ENCODE measurements at regions not wholly inside any gene's neighbourhood (a gene's known extent, or its start where the extent isn't known, plus 50 kb on each side); places are given as distances from the start of the nearest gene placed in this dataset.

DNA sequence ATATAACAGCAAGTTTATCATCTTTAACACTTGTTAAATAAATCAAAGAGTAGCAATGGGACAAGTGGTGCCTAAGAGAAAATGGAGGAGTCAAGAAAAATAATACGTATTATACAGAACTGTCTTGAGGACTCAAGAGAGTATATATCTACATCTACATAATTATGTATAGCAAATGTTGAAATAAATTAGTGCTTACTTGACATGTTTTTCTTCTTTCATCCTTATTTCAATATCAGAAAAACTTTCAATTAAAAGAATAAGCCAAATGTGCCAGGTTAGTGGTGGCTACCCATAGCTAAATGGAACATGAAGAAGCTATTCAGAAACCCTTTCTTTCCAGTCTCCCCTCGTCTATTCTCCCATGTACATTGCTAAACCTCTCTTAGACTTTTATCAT, 267.3 kb upstream of the SPOPL start:
- no peaks in the 10 kb centered on the region for H4K20me1 ChIP-seq (ENCODE audit: insufficient read depth)
- no peaks in the 10 kb centered on the region for H3K4me1 ChIP-seq (ENCODE audit: insufficient read depth)
- no peak overlapping the region for H3K4me2 ChIP-seq (ENCODE audit: unreplicated experiment)
- H3K27ac ChIP-seq, result no peak overlapping the region
- H3K27me3 ChIP-seq (replicated peaks; ENCODE audit: insufficient read depth), result no peaks in the 10 kb centered on the region
- 73 to 76% methylated on average over 2 of the region's 2 CpGs for WGBS, 2 experiments (ENCODE audit: low coverage in 1 of 2, low lambda C conversion rate in 2 of 2, missing lambda C conversion rate in 2 of 2)
- H3K9me3 ChIP-seq (ENCODE audit: low read depth), result no peaks in the 10 kb centered on the region
- no peaks in the 10 kb centered on the region for H3F3A ChIP-seq (ENCODE audit: insufficient read depth)
- no peak overlapping the region for H3K9ac ChIP-seq
- DNase-seq, result no peak
- H3K79me2 ChIP-seq (ENCODE audit: insufficient read depth), result no peaks in the 10 kb centered on the region
- in situ Hi-C loops (cut with MboI), result no loop called here
- no peak overlapping the region for H3K4me3 ChIP-seq
- no peaks in the 10 kb centered on the region for H3K36me3 ChIP-seq (ENCODE audit: low read depth)
- H3K9me2 ChIP-seq (ENCODE audit: insufficient read depth), result no peaks in the 10 kb centered on the region
- H2AFZ ChIP-seq, result no peak overlapping the region
- no peak for TF ChIP-seq EZH2phosphoT487 (IDR thresholded peaks at IDR 0.05; ENCODE audit: insufficient read depth, low read depth)

DNA sequence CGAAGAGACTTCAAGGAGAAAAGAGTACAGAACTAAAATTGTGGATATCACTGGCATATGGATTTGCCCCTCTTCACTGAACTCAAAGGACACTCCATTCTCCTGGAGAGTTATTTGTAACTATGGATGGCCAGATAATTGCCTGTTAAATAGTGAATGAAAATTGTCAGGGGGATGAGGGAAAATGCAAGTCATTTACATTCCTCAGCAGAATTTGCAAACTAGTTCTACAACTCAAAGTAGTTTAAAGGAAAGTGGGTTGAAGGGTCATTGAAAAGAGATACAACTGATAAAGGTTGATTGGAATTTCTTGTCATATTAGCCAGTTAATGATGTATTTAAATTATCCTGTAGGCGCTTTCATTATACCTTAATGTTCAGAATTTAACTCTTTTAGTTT, 266.5 kb upstream of the SPOPL start:
- TF ChIP-seq EZH2phosphoT487 (IDR thresholded peaks at IDR 0.05; ENCODE audit: insufficient read depth, low read depth) (no peak), EZH2 (IDR thresholded peaks at IDR 0.05; ENCODE audit: insufficient read depth, poor library complexity, severe bottlenecking) (no peak)
- Histone ChIP-seq H3K9me3 (ENCODE audit: low read depth) (no peaks in the 10 kb centered on the region), H3K4me3 (no peak overlapping the region), H3K27me3 (replicated peaks; ENCODE audit: insufficient read depth) (no peaks in the 10 kb centered on the region), H4K20me1 (ENCODE audit: insufficient read depth) (no peaks in the 10 kb centered on the region), H3K79me2 (ENCODE audit: insufficient read depth) (no peaks in the 10 kb centered on the region), H3K4me2 (ENCODE audit: unreplicated experiment) (no peak overlapping the region), H3K36me3 (ENCODE audit: low read depth) (no peaks in the 10 kb centered on the region; the same call in 1 of the 2 replicates), H2AFZ (no peak overlapping the region), H3K9me2 (ENCODE audit: insufficient read depth) (no peaks in the 10 kb centered on the region), H3K4me1 (ENCODE audit: insufficient read depth) (peaks cover 2% of the 10 kb centered on the region; the same call in 1 of the 2 replicates), H3F3A (ENCODE audit: insufficient read depth) (no peaks in the 10 kb centered on the region), H3K27ac (no peak overlapping the region), H3K9ac (no peak overlapping the region)
- in situ Hi-C loops (cut with MboI), result no loop called here
- 62 to 75% methylated on average over 2 of the region's 2 CpGs for WGBS, 2 experiments (ENCODE audit: low coverage in 1 of 2, low lambda C conversion rate in 2 of 2, missing lambda C conversion rate in 2 of 2)
- DNase-seq, result no peak

DNA sequence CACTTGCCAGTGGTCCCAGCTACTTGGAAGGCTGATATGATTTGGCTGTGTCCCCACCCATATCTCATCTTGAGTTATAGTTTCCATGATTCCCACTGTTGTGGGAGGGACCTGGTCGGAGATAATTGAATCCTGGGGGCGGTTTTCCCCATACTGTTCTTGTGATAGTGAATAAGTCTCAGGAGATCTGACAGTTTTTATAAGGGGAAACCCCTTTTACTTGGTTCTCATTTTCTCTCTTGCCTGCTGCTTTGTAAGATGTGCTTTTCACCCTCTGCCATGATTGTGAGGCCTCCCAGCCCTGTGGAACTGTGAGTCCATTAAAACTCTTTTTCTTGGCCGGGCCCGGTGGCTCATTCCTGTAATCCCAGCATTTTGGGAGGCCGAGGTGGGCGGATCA, 265.4 kb upstream of the SPOPL start:
- Histone ChIP-seq H3K9me2 (ENCODE audit: insufficient read depth) (no peaks in the 10 kb centered on the region), H2AFZ (no peak overlapping the region), H3K4me1 (ENCODE audit: insufficient read depth) (peaks cover 9% of the 10 kb centered on the region; the same call in 1 of the 2 replicates), H3K9ac (no peak overlapping the region), H3F3A (ENCODE audit: insufficient read depth) (no peaks in the 10 kb centered on the region), H3K79me2 (ENCODE audit: insufficient read depth) (no peaks in the 10 kb centered on the region), H3K27ac (no peak overlapping the region), H4K20me1 (ENCODE audit: insufficient read depth) (no peaks in the 10 kb centered on the region), H3K9me3 (ENCODE audit: low read depth) (no peaks in the 10 kb centered on the region), H3K27me3 (replicated peaks; ENCODE audit: insufficient read depth) (no peaks in the 10 kb centered on the region), H3K4me3 (no peak overlapping the region), H3K4me2 (ENCODE audit: unreplicated experiment) (no peak overlapping the region), H3K36me3 (ENCODE audit: low read depth) (no peaks in the 10 kb centered on the region; the same call in 1 of the 2 replicates)
- TF ChIP-seq EZH2phosphoT487 (IDR thresholded peaks at IDR 0.05; ENCODE audit: insufficient read depth, low read depth), result no peak
- TF ChIP-seq EZH2 (IDR thresholded peaks at IDR 0.05; ENCODE audit: insufficient read depth, poor library complexity, severe bottlenecking), result no peak
- WGBS, 2 experiments (ENCODE audit: low coverage in 1 of 2, low lambda C conversion rate in 2 of 2, missing lambda C conversion rate in 2 of 2), result 82 to 83% methylated on average over 6 of the region's 6 CpGs
- DNase-seq, result no peak
- in situ Hi-C loops (cut with MboI), result no loop called here

DNA sequence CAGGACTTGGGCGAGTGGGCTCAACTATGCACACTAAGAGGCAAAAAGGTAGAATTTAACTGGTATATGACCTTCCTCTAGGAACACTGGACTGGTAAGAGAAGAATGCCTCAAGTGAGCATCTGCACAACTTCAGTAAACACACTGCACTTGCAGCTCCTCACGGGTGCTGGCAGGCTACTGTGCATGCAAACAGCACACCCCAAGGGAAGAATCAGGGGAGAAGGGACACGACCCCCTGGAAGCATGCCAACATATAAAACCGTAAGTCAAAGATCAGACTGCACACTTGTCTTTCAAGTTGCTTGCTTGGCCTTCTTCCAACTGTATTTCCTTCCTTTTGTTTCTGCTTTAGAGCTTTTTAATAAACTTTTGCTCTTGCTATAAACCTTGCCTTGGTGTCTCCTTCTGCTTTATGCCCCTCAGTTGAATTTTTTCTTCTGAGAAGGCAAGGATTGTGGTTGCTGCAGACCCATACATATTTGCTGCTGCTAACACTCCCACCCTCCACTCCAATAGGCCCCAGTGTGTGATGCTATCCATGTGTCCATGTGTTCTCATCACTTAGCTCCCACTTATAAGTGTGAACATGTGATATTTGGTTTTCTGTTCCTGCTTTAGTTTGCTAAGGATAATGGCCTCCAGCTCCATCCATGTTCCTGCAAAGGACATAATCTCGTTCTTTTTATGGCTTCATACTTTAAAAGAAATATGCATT, 263.7 kb upstream of the SPOPL start:
- in situ Hi-C loops (cut with MboI), result no loop called here
- 16 to 21% methylated on average over 5 of the region's 5 CpGs for WGBS, 2 experiments (ENCODE audit: low coverage in 1 of 2, low lambda C conversion rate in 2 of 2, missing lambda C conversion rate in 2 of 2)
- TF ChIP-seq EZH2phosphoT487 (IDR thresholded peaks at IDR 0.05; ENCODE audit: insufficient read depth, low read depth), result no peak
- TF ChIP-seq EZH2 (IDR thresholded peaks at IDR 0.05; ENCODE audit: insufficient read depth, poor library complexity, severe bottlenecking), result no peak

More for the DNA sequence above, 263.7 kb upstream of the SPOPL start:
- Histone ChIP-seq H3K36me3 (ENCODE audit: low read depth) (no peaks in the 10 kb centered on the region; the same call in 1 of the 2 replicates), H3K27ac (no peak overlapping the region), H3F3A (ENCODE audit: insufficient read depth) (no peaks in the 10 kb centered on the region), H2AFZ (no peak overlapping the region), H3K4me2 (ENCODE audit: unreplicated experiment) (no peak overlapping the region), H3K9me3 (ENCODE audit: low read depth) (no peaks in the 10 kb centered on the region), H4K20me1 (ENCODE audit: insufficient read depth) (no peaks in the 10 kb centered on the region), H3K27me3 (replicated peaks; ENCODE audit: insufficient read depth) (no peaks in the 10 kb centered on the region), H3K79me2 (ENCODE audit: insufficient read depth) (no peaks in the 10 kb centered on the region), H3K9me2 (ENCODE audit: insufficient read depth) (no peaks in the 10 kb centered on the region), H3K4me3 (no peak overlapping the region), H3K9ac (no peak overlapping the region), H3K4me1 (ENCODE audit: insufficient read depth) (peaks cover 9% of the 10 kb centered on the region; the same call in 1 of the 2 replicates)
- DNase-seq, result no peak

Measured in GM23248 (cell line).